Fibroblast of lung (primary cell): ENCODE measurements at regions not wholly inside any gene's neighbourhood (a gene's known extent, or its start where the extent isn't known, plus 50 kb on each side); places are given as distances from the start of the nearest gene placed in this dataset.

Experiments
- DNase-seq, 2 donors: peaks; one replicate each; pipeline versions ENCODE4 v3.0.0 to v3.0.0-alpha.2; 2010; ENCODE audit warnings: low read depth in 2 of 2
- H2AFZ ChIP-seq: 2 replicates; pipeline ENCODE4 v1.5.1; 2012; ENCODE audit warnings: low read length, control low read depth, inconsistent platforms
- H3K27ac ChIP-seq: 2 replicates; pipeline ENCODE4 v1.5.1; 2011; ENCODE audit warnings: low read length, control low read depth; ENCODE audit not compliant: insufficient read depth
- H3K27me3 ChIP-seq: 2 replicates; pipeline ENCODE4 v1.5.1; 2011; ENCODE audit warnings: mild to moderate bottlenecking, low read length; ENCODE audit not compliant: control insufficient read depth, insufficient read depth
- H3K36me3 ChIP-seq: 2 replicates; pipeline ENCODE4 v1.5.1; 2011; ENCODE audit warnings: low read length; ENCODE audit not compliant: control insufficient read depth, insufficient read depth
- H3K4me1 ChIP-seq: 2 replicates; pipeline ENCODE4 v1.5.1; 2011; ENCODE audit warnings: low read length; ENCODE audit not compliant: control insufficient read depth, insufficient read depth; ENCODE audit errors: extremely low read depth
- H3K4me2 ChIP-seq: 2 replicates; pipeline ENCODE4 v1.5.1; 2011; ENCODE audit warnings: low read length, control low read depth; ENCODE audit not compliant: insufficient read depth; ENCODE audit errors: extremely low read depth
- H3K4me3 ChIP-seq, 4 experiments: fragments of 200-600 bp in 1 of 4; sonication (generic) in 1 of 4; replicated peaks in 1 of 4; 2 replicates each; pipeline ENCODE4 v1.5.1; 2011 to 2016; ENCODE audit warnings: low read length in 4 of 4, low read depth in 3 of 4, mild to moderate bottlenecking in 3 of 4, control low read depth in 2 of 4, inconsistent platforms in 1 of 4, mixed read lengths in 1 of 4; ENCODE audit not compliant: insufficient read depth in 1 of 4; ENCODE audit errors: control extremely low read depth in 1 of 4
- H3K79me2 ChIP-seq: 2 replicates; pipeline ENCODE4 v1.5.1; 2012; ENCODE audit warnings: mild to moderate bottlenecking, low read length, inconsistent platforms; ENCODE audit not compliant: control insufficient read depth, insufficient read depth
- H3K9ac ChIP-seq: 2 replicates; pipeline ENCODE4 v1.5.1; 2011; ENCODE audit warnings: mild to moderate bottlenecking, low read length, control low read depth; ENCODE audit not compliant: insufficient read depth
- H3K9me3 ChIP-seq: 2 replicates; pipeline ENCODE4 v1.5.1; 2012; ENCODE audit warnings: low read depth, low read length; ENCODE audit not compliant: control insufficient read depth, insufficient read depth
- H4K20me1 ChIP-seq: 2 replicates; pipeline ENCODE4 v1.5.1; 2011; ENCODE audit warnings: low read length; ENCODE audit not compliant: control insufficient read depth, insufficient read depth; ENCODE audit errors: extremely low read depth
- EZH2 ChIP-seq: IDR thresholded peaks from 2 replicates; pipeline ENCODE4 v1.5.1; 2012; ENCODE audit warnings: low read length, control low read depth, mild to moderate bottlenecking; ENCODE audit errors: missing control alignments
- TF ChIP-seq, protein P1 (sequence below), 2 donors: IDR thresholded peaks in 1 of 2; conservative IDR thresholded peaks in 1 of 2; 1 replicate in 1 of 2; 2 replicates in 1 of 2; pipeline ENCODE4 v1.5.1; 2011 to 2012; ENCODE audit warnings: low read length in 2 of 2, control low read depth in 1 of 2, inconsistent platforms in 1 of 2, low read depth in 1 of 2, mild to moderate bottlenecking in 1 of 2

GRCh38 chr9:87089506-87089905 is 142.2 kb upstream of the GAS1 start:
- Histone ChIP-seq H3K27me3 (no peaks in the 10 kb centered on the region), H3K9ac (no peak overlapping the region), H3K4me3 (no peak overlapping the region), H3K27ac (no peak overlapping the region), H3K36me3 (no peaks in the 10 kb centered on the region), H3K4me2 (no peak overlapping the region), H3K9me3 (no peaks in the 10 kb centered on the region), H4K20me1 (no peaks in the 10 kb centered on the region), H2AFZ (no peak overlapping the region), H3K4me1 (no peaks in the 10 kb centered on the region), H3K79me2 (no peaks in the 10 kb centered on the region)
- no peak for DNase-seq
- TF ChIP-seq, protein P1, sequence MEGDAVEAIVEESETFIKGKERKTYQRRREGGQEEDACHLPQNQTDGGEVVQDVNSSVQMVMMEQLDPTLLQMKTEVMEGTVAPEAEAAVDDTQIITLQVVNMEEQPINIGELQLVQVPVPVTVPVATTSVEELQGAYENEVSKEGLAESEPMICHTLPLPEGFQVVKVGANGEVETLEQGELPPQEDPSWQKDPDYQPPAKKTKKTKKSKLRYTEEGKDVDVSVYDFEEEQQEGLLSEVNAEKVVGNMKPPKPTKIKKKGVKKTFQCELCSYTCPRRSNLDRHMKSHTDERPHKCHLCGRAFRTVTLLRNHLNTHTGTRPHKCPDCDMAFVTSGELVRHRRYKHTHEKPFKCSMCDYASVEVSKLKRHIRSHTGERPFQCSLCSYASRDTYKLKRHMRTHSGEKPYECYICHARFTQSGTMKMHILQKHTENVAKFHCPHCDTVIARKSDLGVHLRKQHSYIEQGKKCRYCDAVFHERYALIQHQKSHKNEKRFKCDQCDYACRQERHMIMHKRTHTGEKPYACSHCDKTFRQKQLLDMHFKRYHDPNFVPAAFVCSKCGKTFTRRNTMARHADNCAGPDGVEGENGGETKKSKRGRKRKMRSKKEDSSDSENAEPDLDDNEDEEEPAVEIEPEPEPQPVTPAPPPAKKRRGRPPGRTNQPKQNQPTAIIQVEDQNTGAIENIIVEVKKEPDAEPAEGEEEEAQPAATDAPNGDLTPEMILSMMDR (conservative IDR thresholded peaks at IDR 0.05 in 1 of 2, IDR thresholded peaks at IDR 0.05 in 1 of 2; ENCODE audit: low read depth in 1 of 2, low read length in 2 of 2) = no peak
- TF ChIP-seq EZH2 = no peak

GRCh38 chr9:87089929-87090328 is 142.6 kb upstream of the GAS1 start:
- H3K4me3 ChIP-seq = no peak overlapping the region
- no peak overlapping the region for H3K27ac ChIP-seq
- no peaks in the 10 kb centered on the region for H3K9me3 ChIP-seq
- no peak overlapping the region for H2AFZ ChIP-seq
- no peak overlapping the region for H3K4me2 ChIP-seq
- no peaks in the 10 kb centered on the region for H3K27me3 ChIP-seq
- H3K36me3 ChIP-seq = no peaks in the 10 kb centered on the region
- no peaks in the 10 kb centered on the region for H4K20me1 ChIP-seq
- TF ChIP-seq, protein P1 (conservative IDR thresholded peaks at IDR 0.05 in 1 of 2, IDR thresholded peaks at IDR 0.05 in 1 of 2; ENCODE audit: low read depth in 1 of 2, low read length in 2 of 2) = no peak
- no peak for TF ChIP-seq EZH2
- H3K4me1 ChIP-seq = no peaks in the 10 kb centered on the region
- no peak for DNase-seq
- H3K79me2 ChIP-seq = no peaks in the 10 kb centered on the region
- H3K9ac ChIP-seq = no peak overlapping the region

DNA sequence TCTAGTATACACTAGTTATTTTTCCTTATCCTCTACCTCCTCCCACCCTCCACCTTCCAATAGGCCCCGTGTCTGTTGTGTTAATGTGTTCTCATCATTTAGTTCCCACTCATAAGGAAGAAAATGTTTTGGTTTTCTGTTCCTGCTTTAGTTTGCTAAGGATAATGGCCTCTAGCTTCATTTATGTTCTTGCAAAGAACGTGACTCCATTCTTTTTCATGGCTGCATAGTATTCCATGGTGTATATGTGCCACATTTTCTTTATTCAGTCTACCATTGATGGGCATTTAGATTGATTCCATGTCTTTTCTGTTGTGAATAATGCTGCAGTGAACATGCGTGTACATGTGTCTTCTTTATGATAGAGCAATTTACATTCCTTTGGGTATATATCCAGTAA is 146.5 kb upstream of the GAS1 start:
- Histone ChIP-seq H3K27ac (no peak overlapping the region), H3K4me1 (no peaks in the 10 kb centered on the region), H3K36me3 (no peaks in the 10 kb centered on the region), H3K4me2 (no peak overlapping the region), H3K79me2 (no peaks in the 10 kb centered on the region), H3K4me3 (no peak overlapping the region), H3K27me3 (no peaks in the 10 kb centered on the region), H2AFZ (no peak overlapping the region), H3K9ac (no peak overlapping the region), H4K20me1 (no peaks in the 10 kb centered on the region), H3K9me3 (no peaks in the 10 kb centered on the region)
- TF ChIP-seq, protein P1 (conservative IDR thresholded peaks at IDR 0.05 in 1 of 2, IDR thresholded peaks at IDR 0.05 in 1 of 2; ENCODE audit: low read depth in 1 of 2, low read length in 2 of 2) = no peak
- TF ChIP-seq EZH2 = no peak
- no peak for DNase-seq
